GM19035 (cell line): ENCODE measurements at regions not wholly inside any gene's neighbourhood (a gene's known extent, or its start where the extent isn't known, plus 50 kb on each side); places are given as distances from the start of the nearest gene placed in this dataset.
"Not testable (repeated sequence)": the region's sequence is repeated elsewhere in the genome, so short reads cannot be mapped to it uniquely, and the experiment has no call there.

ENCODE experiments used
- ATAC-seq: cut with Tn5 transposase; IDR thresholded peaks from one replicate; pipeline ENCODE4 v1.9.1; 2021; ENCODE audit not compliant: unreplicated experiment

- no peak for ATAC-seq
Observed at GRCh38 chr4:188992706-188993105, 853.5 kb downstream of the TRIML1 start.

DNA sequence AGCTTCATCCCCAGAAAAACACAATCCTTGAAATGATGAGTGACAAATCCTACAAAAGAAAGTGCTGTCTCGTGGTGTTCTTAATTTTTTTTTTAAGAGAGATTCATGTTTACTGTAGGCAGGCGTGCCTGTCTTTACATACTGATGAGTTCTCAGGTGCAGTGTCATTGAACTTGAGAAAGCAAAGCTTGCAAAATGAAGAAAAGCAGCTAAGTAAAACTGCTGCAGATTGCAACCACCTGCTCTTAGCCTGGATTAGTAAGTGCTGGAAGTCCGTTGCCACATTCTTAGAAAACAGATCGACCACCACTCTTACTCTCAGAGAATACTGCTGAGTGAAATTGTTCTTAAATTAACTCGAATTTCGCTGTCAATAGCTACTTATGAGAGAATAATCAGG is 854.6 kb downstream of the TRIML1 start:
- no peak for ATAC-seq

DNA sequence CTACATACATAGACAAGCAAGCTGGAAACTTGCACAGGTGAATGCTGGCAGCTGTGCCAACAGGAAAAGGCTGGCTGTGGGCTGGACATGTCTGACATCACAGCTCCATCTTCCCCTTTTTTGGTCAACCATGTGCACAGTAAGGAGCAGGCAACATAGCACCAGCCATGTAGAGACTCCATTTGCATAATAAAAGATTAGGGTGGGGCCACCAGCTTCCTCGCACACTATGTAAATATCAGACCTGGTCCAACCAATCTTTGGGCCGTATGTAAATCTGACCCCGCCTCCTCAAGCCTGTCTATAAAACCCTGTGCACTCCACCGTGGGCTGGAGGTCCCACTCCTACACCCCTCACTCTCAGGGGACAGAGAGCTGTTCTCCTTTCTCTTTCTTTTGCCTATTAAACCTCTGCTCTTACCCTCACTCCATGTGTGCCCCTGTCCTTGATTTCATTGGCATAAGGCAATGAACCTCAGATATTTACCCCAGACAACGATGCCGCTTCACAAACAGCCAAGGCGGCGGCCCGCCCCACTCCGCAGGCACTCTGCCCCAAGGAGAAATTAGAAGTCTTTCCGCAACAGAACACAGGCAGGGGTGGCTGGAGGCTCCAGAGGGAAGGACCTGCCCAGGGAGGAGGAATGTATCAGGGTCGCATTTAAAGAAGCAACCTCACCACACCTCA is 862.2 kb downstream of the TRIML1 start:
- no peak for ATAC-seq

DNA sequence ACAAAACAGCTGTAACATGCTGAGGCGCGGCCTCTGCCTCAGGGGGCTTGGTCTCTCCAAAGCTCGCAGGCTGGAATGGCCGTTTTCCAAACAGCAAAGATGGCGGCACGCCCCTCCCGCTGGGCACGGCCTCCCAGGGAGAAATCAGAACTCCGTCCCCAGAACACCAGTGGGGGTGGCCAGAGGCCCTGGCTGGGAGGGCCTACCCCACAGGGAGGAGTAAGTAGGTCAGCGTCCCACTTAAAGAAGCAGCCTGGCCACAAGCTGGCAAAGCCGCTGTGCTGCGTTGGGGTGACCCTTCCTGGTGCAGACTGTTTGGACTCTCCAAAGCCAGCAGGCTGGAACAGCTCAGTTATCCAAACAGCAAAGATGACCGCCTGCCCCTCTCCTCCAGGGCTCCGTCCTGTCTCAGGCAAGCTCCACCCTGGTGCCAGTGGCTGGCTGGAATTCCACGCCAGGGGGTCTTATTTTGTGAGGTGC is 862.8 kb downstream of the TRIML1 start:
- ATAC-seq: no peak

- ATAC-seq: no peak
Observed at GRCh38 chr4:189002475-189002874, 863.2 kb downstream of the TRIML1 start.

GRCh38 chr4:189010452-189011217 is 871.4 kb downstream of the TRIML1 start:
- not testable (repeated sequence) for ATAC-seq

DNA sequence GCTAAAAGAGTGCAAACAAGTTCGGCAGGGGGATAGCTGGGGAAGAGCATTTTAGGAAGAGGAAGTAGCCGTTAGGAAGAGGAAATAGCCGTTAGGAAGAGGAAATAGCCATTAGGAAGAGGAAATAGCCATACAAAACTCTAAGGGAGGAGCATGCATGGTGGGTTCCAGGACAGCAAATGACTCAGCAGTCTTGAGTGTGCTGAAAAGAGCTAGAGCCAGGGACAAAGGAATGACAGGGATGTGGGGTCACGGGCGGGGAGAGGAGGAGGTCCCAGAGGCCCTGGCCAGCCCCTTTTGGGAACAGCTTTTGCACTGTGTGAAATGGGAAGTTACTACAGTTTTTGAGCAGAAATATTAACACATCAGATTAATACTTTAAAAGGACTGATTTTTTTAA is 882.6 kb downstream of the TRIML1 start:
- ATAC-seq: no peak

DNA sequence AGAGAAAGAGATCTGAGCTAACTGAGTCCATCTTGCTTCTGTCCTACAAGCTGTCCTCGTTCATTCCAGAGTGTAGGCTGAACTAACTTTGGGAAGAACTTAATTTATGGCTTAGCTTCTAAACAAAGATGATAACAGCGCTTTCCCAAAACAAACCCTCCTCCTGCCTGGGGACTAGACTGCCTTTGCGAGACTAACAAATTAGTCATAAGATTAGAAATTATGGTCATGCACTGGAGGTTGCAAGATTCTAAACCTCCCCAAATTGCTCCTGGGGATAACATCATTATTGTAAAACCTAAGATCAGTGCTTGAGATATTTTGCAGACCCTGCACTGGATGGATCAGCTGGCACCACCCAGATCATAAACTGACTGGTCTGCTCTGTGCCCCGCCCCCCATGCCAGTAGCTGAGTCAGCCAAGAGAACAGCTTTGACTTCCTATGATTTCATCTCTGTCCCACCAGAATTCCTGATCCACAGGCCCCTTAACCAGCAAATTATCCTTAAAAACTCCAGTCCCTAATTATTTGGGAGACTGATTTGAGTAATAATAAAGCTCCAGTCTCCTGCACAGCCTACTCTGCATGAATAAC is 883.3 kb downstream of the TRIML1 start:
- ATAC-seq: no peak

DNA sequence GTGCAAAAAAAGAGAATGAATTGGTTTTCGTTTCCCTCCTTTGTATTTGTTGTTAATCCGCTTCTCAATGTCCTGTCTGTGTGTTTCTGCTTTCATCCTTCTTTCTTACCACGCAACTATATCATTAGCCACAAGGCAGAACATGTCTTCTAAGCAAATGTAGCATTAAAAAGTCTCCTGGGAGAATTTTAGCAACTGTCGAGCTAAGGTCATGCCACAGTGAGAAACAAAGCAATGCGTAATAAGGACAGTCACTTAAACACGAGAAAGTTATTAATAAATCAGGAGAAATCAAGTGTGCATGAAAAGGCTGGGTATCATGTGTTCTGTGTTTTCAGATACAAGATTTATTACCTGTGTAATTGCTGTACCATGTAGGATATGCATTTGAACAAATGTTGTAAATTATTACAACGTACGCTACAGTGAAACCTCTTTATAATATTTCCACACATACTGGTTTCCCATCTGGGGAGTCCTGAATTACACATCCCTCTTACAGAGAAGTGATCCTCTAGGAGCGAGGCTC is 890.8 kb downstream of the TRIML1 start:
- ATAC-seq: no peak

DNA sequence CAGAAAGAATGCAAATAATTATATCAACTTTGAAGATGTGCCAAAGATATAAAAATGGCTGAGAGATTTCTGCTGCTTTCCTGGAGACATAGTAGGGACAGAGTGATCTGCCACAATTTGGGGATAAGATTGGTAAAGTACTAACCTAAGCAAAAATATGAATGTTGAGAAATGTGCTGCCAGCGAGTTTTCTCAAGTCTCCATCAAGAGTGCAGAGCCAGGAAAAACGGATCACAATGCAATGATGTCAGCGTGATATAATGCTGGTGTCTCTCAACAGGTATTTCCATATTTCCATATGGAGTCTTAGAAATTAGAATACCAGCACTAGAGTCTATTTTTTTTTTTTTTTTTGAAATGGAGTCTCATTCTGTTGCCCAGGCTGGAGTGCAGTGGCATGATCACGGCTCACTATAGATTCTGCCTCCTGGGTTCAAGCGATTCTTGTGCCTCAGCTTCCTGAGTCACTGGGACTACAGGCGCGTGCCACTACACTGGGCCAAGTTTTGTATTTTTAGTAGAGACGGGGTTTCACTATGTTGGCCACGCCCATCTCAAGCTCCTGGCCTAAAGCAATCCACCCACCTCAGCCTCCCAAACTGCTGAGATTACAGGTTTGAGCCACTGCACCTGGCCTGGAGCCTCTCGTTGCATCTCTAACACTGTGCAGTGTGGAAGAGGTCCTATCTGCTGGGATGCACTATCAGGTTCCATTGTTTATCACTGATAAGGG is 893.5 kb downstream of the TRIML1 start:
- ATAC-seq: no peak

DNA sequence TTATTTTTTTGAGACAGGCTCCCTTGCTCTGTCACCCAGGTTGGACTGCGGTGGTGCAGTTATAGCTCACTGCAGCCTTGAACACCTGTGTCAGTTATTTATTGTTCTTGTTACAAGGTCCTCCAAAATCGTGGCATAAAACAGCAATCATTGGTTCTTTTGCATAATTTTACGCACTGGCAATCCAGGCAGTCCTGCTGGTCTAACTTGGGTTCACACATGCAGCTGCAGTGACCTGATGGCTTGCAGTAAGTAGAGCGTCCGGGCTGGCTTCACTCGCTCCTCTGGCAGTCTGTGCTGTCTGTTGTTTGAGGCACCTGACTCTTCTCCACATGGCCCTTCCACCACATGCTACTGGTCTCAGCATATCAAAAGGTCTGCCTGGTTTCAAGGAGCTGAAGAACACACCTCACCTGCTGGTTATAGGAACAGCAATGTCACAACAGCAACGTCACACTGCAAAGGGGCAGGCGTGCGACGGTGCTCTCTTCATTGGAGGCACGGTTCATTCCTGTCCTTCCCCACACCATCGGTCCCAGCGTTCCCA is 894.6 kb downstream of the TRIML1 start:
- no peak for ATAC-seq

- no peak for ATAC-seq
Observed at GRCh38 chr4:189035091-189035490, 895.9 kb downstream of the TRIML1 start.

- no peak for ATAC-seq
Observed at GRCh38 chr4:189035654-189036053, 896.4 kb downstream of the TRIML1 start.

- no peak for ATAC-seq
Observed at GRCh38 chr4:189036906-189037305, 897.7 kb downstream of the TRIML1 start.

DNA sequence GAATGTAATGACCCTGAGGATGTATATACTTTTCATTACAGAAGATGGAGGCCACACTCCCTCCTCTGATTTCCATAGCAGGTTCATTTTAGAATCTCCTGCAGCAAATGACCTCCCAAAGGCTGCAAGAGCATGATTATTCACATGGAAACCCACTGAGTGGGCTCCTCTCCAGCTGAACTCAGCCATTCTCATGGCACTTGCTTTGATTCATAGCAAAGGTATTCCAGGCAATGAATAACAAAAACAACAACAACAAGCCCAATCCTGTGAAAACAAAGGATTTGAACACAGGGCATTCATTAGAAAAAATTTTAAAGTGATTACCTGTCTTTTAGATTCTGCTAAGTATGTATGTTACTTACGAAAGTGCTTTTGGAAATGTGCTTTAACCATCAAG is 894.0 kb upstream of the FRG1 start:
- no peak for ATAC-seq

DNA sequence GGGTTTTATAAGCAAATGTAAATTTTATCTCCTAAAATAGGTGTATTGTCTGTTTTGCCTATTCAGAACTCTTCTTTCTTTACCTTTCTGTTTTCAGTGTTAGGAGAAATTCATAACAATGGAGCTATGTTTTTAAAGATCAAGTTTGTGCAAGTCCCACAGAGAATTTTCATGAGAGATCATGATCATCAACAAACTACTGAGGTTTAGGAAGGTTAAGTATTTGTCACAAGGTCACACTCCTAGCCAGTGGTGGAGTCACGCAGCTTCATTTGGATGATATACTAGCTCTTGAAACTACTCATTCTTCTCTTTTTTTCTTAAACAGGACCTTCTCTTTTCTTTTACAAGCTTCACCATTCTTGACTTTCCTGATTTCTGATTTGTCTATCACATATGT is 892.6 kb upstream of the FRG1 start:
- ATAC-seq: no peak

DNA sequence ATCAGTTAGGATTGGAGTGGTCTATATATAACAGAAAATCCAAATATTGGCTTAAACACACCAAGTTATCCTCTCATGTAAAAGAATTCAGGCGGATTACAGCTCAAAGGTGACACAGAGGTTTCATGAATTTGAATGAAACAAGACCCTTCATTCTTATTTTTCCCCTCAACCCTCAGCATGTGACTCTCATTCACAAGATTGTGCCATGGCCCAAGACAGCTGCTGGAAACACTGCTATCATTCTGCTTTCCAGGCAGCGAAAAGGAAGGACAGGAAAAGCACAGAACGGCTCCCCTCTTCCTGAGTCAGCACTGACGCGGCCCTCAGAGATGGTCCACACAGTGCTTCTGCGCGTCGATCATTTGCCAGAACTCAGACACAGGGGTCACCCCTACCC is 891.0 kb upstream of the FRG1 start:
- no peak for ATAC-seq

GRCh38 chr4:189050643-189051042 is 890.0 kb upstream of the FRG1 start:
- no peak for ATAC-seq

GRCh38 chr4:189053621-189054020 is 887.1 kb upstream of the FRG1 start:
- no peak for ATAC-seq

DNA sequence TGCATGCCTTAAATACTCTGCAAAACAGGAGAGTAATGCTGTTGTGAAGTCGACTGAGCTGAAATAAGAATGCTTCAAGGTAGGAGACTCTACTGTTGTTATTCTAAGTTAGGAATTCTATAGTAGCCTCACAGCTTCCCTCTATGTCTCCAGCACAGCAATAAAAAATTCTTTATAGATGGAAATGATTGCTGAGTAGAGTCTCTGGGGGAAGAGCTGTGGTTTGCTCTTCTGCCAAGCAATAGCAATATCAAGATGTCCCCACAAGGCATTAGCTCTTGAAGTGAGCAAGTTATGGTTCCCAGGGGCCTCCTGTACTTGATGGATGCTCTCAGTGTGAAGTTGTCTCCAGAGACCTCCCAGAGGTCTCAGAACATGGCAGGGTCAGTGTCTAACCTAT is 880.6 kb upstream of the FRG1 start:
- no peak for ATAC-seq
